Effector CD8-positive, alpha-beta T cell (primary cell): ENCODE measurements at regions not wholly inside any gene's neighbourhood (a gene's known extent, or its start where the extent isn't known, plus 50 kb on each side); places are given as distances from the start of the nearest gene placed in this dataset.

ENCODE experiments used
- DNase-seq: peaks from one replicate; lab custom pipeline; 2025; lab: John Stamatoyannopoulos, UW

GRCh38 chr1:29444782-29445729, 208.7 kb downstream of the PTPRU start:
- no peak for DNase-seq

DNA sequence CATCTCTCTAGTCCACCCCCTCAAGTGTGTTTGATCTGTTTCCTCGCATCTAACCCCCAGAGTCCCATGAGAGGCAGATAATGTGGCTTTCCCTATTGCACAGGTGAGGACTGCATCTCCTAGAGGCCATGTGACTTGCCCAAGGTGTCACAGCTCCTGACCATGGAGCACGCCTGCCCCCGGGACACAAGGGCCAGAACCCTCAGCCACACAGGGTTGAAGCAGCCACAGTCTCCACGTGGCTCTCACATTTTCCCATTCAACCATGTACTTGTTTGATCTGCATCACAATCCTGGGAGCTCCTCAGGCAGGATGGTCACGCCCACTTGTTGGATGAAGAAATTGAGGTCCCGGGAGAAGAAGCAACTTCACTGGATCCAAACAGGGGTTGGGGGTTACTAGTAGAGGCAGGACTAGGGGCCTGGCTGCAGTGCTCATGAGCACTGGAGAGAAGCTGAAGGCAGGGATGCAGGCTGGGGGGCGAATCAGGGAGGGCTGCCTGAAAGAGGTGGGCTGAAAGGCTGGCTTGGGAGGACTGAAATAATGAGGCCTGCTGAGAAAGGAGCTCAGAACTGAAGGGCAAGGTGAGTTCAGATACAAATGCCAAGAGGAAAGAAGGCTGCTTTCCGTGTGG, 207.9 kb downstream of the PTPRU start:
- DNase-seq, result no peak

- no peak for DNase-seq
Observed at GRCh38 chr1:29441916-29442668, 205.8 kb downstream of the PTPRU start.

DNA sequence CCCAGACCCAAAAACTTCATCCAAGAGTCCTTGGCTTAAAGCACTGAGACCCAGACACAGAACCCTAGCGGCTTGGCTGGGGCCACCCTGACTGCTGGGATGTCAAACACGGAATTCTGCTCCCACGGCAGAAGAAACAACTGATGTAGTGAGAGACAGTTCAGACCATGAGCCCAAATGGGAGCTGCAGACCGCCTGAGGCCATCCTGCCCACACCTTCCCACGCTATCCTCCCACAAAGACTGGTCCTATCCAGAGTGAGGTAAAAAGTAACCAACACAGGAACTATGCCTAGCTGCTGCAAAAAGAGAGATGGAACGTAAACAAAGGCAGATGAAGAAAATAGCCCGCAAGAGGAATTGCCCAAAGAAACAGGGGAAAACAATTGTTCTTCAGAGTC, 203.3 kb downstream of the PTPRU start:
- DNase-seq, result no peak

- DNase-seq, result no peak
Observed at GRCh38 chr1:29438991-29439390, 202.7 kb downstream of the PTPRU start.

- no peak for DNase-seq
Observed at GRCh38 chr1:29437946-29438345, 201.6 kb downstream of the PTPRU start.

DNA sequence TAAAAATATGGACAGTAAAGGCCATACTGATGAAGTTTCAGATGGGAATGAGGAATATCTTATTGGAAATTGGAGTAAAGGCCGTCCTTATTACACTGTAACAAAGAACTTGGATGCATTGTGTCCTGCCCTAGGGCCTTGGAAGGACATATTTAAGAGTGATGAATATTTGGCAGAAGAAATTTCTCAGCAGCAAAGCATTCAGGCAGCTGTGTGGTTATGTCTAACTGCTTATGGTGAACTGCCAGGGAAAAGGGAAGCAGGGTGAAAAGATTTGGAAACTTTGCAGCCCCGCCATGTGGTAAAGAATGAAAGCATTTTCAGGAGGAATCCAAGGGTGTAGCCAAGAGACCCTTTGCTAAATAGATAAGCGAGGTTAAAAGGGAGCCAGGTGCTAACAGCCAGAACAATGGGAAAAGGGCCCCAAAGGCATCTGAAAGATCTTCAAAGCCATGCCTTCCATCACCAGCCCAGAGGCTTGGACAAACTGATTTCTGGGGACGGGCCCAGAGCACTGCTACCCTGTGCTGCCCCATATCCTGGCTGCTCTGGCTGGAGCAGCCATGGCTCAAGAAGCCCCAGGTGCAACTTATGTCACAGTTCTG, 200.0 kb downstream of the PTPRU start:
- no peak for DNase-seq

GRCh38 chr1:29433830-29434229, 197.5 kb downstream of the PTPRU start:
- no peak for DNase-seq

DNA sequence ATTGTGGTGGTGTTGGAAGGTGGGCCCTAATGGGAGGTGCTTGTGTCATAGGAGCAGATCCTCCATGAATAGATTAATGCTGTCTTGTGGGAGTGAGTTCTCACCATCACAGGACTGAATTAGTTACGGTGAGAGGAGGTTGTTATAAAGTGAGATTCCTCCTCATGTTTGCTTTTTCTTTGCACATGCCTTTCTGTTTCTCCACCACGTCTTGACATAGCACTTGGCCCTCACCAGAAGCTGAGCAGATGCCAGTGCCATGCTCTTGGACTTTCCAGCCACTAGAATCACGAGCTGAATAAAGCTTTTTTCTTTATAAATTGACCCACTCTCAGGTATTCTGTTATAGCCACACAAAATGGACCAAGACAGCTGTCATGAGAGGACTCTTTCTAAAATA, 194.8 kb downstream of the PTPRU start:
- DNase-seq, result no peak

DNA sequence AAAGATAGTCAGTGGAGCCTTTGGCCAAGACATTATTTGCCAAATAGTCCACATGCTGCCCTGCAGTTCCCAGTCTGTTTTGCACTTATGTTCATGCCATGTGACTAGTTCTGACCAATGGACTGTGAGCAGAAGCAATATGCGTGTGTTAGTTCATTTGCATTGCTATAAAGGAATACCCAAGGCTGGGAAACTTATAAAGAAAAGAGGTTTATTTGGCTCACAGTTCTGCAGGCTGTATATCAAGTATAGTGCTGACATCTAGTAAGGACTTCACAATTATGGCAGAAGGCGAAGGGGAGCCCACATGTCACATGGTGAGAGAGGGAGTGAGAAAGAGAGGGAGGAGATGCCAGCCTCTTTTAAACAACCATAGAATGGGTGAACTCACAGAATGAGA, 193.3 kb downstream of the PTPRU start:
- DNase-seq, result no peak

DNA sequence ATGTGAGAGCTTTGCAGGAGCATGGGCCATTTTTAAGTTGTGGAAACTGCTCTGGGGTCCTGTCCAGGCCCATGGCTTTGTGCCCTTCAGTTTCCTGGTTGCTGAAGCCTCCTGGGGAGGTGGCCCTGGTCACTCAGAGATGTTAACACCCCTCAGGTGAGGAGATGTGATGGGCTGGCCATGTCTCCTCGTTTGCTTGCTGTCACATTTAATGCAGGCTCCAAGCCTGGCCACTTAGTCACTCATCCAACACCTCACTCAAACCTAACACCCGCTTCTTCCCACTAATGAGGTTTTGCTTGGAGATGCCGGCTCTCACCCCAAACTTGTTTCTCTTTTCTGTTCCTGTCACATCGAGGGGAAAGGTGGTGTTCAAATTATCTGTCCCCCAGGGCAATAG, 192.7 kb downstream of the PTPRU start:
- DNase-seq, result no peak

DNA sequence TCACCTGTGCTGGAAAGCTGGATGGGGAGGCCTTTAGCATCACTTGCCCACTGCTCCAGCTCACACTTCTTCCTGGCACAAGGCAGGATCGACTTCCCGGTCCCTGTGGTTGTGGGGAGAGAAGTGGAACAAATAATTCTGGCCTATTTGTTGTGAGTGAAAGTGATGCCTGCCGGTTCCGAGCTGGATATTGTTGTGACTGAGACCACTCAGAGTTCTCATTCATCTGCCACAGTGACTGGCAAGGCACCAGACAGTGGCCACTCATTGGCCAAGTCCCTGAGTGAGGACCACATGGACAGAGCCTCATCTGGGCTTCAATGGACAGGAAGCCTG, 191.9 kb downstream of the PTPRU start:
- no peak for DNase-seq

DNA sequence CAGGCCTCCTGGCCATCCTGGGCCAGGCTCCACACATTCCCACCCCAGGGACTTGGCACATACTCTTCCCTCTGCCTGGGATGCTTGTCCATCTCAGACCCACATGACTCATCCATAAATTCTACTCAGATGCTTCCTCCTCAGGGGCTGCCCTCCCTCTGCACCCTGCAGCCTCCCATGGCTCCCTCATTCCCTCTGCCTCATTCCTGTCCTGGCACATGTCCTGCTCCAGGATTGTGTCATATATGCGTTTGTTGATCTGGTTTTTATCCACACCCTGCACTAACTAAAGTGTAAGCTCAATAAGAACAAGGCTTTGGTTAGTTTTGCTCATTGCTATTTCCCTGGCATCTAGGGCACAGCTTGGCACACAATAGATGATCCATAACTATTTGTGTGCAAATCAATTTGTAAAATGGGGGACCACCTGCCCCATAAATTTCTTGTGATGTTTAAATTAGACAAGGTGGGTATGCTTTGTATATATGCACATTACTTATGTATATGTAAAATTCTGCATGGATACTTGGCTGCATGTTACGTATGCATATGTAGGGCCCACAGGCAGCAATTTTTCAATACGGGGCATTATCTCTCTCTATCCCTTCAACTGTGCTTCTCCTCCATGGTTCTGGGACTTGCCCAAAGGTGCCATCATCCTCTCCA, 191.4 kb downstream of the PTPRU start:
- DNase-seq, result no peak

DNA sequence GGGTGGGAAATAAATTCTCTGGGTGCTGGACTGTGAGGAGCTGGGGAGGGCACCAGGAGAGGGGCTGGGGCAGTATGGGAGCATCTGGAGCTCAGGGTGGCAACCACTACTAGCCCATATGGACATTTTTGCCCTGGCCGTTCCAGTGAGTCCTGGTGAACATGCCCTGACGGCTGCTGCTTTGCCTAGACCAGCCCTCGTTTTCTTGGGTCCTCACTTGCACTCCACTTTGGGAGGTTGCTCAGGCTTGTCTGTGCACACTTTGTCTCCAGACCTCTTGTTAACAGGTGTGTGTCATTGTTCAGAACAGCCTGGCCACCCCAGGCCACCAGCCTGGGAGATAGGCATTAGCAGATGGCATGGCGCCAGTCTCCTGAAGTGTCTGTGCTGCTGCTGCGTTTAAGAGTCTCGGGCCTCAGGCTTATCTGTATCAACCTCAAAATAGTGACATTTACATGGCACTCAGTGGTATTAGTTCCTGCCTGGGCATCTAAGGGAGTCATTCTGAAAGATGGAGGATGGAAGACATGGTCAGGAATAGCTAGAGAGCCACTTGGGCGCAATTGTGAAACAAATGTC, 190.5 kb downstream of the PTPRU start:
- DNase-seq, result no peak

DNA sequence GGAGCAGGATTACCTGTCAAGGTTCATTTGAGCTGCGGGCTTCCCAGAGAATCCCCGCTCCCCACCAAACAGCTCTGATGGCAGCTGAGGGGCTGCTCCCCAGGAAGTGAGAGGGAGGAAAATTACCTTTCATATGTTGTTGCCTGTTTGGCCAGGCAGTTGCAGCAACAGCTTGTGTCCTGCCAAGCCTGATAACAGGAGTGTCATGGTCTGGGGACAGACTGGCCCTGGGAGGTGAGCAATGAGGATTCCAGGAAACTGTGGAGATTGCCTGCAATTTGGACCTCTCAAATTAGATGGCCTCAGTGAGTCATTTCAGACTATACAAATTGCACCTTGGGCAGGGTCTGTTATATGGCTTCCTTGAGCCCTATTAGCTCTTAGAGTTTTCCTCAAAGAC, 189.3 kb downstream of the PTPRU start:
- no peak for DNase-seq

DNA sequence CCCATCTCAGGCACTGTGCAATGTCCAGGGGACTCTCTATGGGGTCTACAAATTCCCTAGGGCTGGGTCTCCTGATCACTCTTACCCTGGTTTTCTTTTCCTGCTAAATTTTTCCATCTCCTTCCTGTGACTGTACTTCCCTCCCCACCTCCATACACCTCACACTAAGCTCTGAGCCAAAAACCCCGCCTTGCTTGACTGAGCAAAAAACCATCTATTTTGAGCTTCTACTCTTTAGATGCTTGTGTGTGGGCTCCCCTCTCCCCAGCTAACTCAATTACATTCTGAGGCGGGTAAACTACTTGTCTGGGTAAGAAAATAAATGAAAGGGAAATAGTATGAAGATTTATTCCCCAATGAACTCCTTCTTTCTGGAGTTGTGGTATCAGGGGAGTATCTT, 187.9 kb downstream of the PTPRU start:
- DNase-seq, result no peak

- DNase-seq, result no peak
Observed at GRCh38 chr1:29420202-29420601, 183.9 kb downstream of the PTPRU start.

GRCh38 chr1:29417971-29418370, 181.6 kb downstream of the PTPRU start:
- DNase-seq, result no peak

DNA sequence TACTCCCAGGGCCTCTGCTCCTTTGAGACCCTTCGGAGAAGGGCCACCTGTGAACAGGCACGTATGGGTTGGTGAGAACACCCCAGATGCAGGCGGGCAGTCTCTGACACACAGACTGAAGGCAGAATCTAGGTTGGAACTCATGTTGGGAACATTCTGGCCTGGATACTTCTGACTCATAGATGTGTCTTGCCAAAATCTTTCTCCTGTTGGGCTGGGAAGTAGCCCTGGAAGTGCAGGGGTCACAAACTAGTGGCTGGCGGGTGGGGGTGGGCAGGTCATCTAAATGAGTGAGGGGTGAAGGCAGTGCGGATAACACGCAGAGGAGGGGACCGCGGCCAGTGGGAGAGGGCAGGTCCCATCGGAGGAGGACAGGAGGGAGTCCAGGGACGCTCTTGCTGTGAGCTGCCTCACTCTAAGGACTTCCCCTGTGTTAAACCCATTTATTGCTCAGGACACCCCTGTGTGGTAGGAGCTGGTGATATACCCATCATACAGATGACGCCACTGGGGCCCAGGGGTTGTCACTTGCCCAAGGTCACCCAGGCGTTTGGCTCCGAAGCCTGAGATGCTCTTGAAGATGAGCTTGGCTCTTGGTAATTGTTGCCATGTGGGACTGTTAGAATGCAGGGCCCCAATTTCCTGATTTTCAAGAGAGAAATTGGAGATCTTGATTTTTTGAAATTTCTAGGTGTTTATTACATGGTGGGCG, 181.0 kb downstream of the PTPRU start:
- no peak for DNase-seq

GRCh38 chr1:29416267-29417146, 180.2 kb downstream of the PTPRU start:
- no peak for DNase-seq
